OCI-LY1 (cell line): ENCODE measurements at regions not wholly inside any gene's neighbourhood (a gene's known extent, or its start where the extent isn't known, plus 50 kb on each side); places are given as distances from the start of the nearest gene placed in this dataset.

Experiments
- H2AFZ ChIP-seq: fragments of 200-600 bp; sonication (generic), shearing (Covaris generic); 2 replicates; pipeline ENCODE4 v1.6.0; 2014; ENCODE audit warnings: antibody characterized with exemption, mild to moderate bottlenecking, low read length
- H3F3A ChIP-seq: fragments of 200-600 bp; sonication (generic), shearing (Covaris generic); 2 replicates; pipeline ENCODE4 v1.6.0; 2014; ENCODE audit warnings: mild to moderate bottlenecking, antibody characterized with exemption, low read length, moderate library complexity; ENCODE audit not compliant: insufficient read depth
- H3K27ac ChIP-seq: fragments of 200-600 bp; sonication (generic); 2 replicates; pipeline ENCODE4 v1.5.1; 2014; ENCODE audit warnings: low read length, mixed run types, mild to moderate bottlenecking, low read depth; ENCODE audit not compliant: poor library complexity, severe bottlenecking
- H3K27me3 ChIP-seq: fragments of 200-600 bp; sonication (generic); 2 replicates; pipeline ENCODE4 v1.6.0; 2014; ENCODE audit warnings: antibody characterized with exemption, mild to moderate bottlenecking, low read length, moderate library complexity; ENCODE audit not compliant: insufficient read depth
- H3K36me3 ChIP-seq: fragments of 200-600 bp; sonication (generic); 2 replicates; pipeline ENCODE4 v1.6.1; 2014; ENCODE audit warnings: mild to moderate bottlenecking, antibody characterized with exemption, low read length, moderate library complexity, mixed read lengths; ENCODE audit not compliant: insufficient read depth
- H3K4me1 ChIP-seq: fragments of 200-600 bp; sonication (generic); 2 replicates; pipeline ENCODE4 v1.5.1; 2014; ENCODE audit warnings: mild to moderate bottlenecking, low read length, moderate library complexity; ENCODE audit not compliant: insufficient read depth, severe bottlenecking
- H3K4me2 ChIP-seq: fragments of 200-600 bp; sonication (generic), shearing (Covaris generic); 2 replicates; pipeline ENCODE4 v1.6.1; 2014; ENCODE audit warnings: low read length
- H3K4me3 ChIP-seq: fragments of 200-600 bp; sonication (generic); 2 replicates; pipeline ENCODE4 v1.5.1; 2014; ENCODE audit warnings: low read length, low read depth, mild to moderate bottlenecking, mixed read lengths; ENCODE audit not compliant: poor library complexity, severe bottlenecking
- H3K79me2 ChIP-seq: fragments of 200-600 bp; shearing (Covaris generic); 2 replicates; pipeline ENCODE4 v1.6.1; 2016; ENCODE audit warnings: mixed run types, low read length, mixed read lengths; ENCODE audit not compliant: insufficient read depth
- H3K9ac ChIP-seq: fragments of 200-600 bp; sonication (generic), shearing (Covaris generic); 2 replicates; pipeline ENCODE4 v1.6.1; 2014; ENCODE audit warnings: mild to moderate bottlenecking, low read length, mixed read lengths
- H3K9me2 ChIP-seq: fragments of 200-600 bp; sonication (generic), shearing (Covaris generic); 2 replicates; pipeline ENCODE4 v1.6.1; 2014; ENCODE audit warnings: low read depth, mild to moderate bottlenecking, low read length, mixed read lengths
- H3K9me3 ChIP-seq: fragments of 200-600 bp; shearing (Covaris generic); 2 replicates; pipeline ENCODE4 v1.6.1; 2014; ENCODE audit warnings: low read length, mixed read lengths
- H4K20me1 ChIP-seq: fragments of 200-600 bp; sonication (generic), shearing (Covaris generic); 2 replicates; pipeline ENCODE4 v1.6.0; 2016; ENCODE audit warnings: mild to moderate bottlenecking, low read length; ENCODE audit not compliant: insufficient read depth
- EZH2 ChIP-seq: fragments of 200-600 bp; sonication (generic), shearing (Covaris generic); IDR thresholded peaks from 2 replicates; pipeline ENCODE4 v1.8.0; 2017; ENCODE audit warnings: borderline replicate concordance, mixed run types, mild to moderate bottlenecking, antibody characterized with exemption, low read length, moderate library complexity, mixed read lengths
- TF ChIP-seq, protein P1 (sequence below): fragments of 200-600 bp; sonication (generic), shearing (Covaris generic); IDR thresholded peaks from 2 replicates; pipeline ENCODE4 v1.5.1; 2017; ENCODE audit warnings: mild to moderate bottlenecking, antibody characterized with exemption, low read length, moderate library complexity, mixed read lengths

- no peaks in the 10 kb centered on the region for H3K9me2 ChIP-seq
- H2AFZ ChIP-seq = peak overlapping the region; percentile 60
- 0 out of 2 replicates have a peak, but pooled peaks cover 2% of the 10 kb centered on the region for H3K9me3 ChIP-seq
- H3K27ac ChIP-seq = no peak overlapping the region
- H4K20me1 ChIP-seq = no peaks in the 10 kb centered on the region
- no peak overlapping the region for H3K4me2 ChIP-seq
- no peaks in the 10 kb centered on the region for H3F3A ChIP-seq
- no peaks in the 10 kb centered on the region for H3K27me3 ChIP-seq
- H3K9ac ChIP-seq = no peak overlapping the region
- no peaks in the 10 kb centered on the region for H3K36me3 ChIP-seq
- no peaks in the 10 kb centered on the region for H3K79me2 ChIP-seq
- H3K4me1 ChIP-seq = peaks cover 44% of the 10 kb centered on the region
- TF ChIP-seq, protein P1, sequence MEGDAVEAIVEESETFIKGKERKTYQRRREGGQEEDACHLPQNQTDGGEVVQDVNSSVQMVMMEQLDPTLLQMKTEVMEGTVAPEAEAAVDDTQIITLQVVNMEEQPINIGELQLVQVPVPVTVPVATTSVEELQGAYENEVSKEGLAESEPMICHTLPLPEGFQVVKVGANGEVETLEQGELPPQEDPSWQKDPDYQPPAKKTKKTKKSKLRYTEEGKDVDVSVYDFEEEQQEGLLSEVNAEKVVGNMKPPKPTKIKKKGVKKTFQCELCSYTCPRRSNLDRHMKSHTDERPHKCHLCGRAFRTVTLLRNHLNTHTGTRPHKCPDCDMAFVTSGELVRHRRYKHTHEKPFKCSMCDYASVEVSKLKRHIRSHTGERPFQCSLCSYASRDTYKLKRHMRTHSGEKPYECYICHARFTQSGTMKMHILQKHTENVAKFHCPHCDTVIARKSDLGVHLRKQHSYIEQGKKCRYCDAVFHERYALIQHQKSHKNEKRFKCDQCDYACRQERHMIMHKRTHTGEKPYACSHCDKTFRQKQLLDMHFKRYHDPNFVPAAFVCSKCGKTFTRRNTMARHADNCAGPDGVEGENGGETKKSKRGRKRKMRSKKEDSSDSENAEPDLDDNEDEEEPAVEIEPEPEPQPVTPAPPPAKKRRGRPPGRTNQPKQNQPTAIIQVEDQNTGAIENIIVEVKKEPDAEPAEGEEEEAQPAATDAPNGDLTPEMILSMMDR = no peak
- no peak for TF ChIP-seq EZH2
- no peak overlapping the region for H3K4me3 ChIP-seq
These were observed 519.9 kb downstream of the KCNJ3 start for GRCh38 chr2:155218292-155218924.

DNA sequence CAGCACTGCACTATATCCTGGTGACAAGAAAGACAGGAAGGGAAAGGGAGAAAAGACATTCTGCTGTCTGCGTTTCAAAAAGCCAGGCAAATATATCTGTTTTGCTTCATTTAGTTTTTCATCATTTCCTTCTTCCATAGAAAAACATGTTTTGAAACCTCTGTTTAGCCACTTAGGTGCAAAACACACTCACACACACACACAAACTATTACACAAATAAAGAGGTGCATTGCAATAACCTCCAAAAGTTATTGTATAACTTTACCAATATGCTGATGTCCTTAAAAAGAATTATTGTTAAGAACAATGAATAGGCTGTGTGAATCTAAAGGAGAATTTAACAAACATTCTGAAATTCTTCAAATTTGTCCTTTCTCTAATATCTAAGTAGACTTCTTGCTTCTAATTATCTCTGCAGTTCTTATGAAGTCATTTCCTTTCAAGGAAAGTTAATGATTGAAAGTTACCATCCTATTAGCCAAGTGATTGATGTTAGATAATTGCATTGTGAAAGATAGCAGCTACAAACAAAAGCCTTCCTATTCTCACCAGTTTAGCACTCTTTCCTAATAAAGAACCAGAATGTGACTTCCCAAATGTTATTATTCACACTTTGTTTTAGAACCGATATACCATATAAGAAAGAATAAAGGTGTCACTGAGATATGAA lies 516.7 kb downstream of the KCNJ3 start:
- Histone ChIP-seq H3K79me2 (no peaks in the 10 kb centered on the region), H3K4me3 (no peak overlapping the region), H3K9me3 (no peaks in the 10 kb centered on the region), H3K9me2 (no peaks in the 10 kb centered on the region), H3K27me3 (no peaks in the 10 kb centered on the region), H2AFZ (no peak overlapping the region), H3K4me1 (peaks cover 25% of the 10 kb centered on the region), H4K20me1 (no peaks in the 10 kb centered on the region), H3K36me3 (no peaks in the 10 kb centered on the region), H3F3A (no peaks in the 10 kb centered on the region), H3K27ac (no peak overlapping the region), H3K9ac (no peak overlapping the region), H3K4me2 (no peak overlapping the region)
- TF ChIP-seq EZH2 = no peak
- TF ChIP-seq, protein P1 = no peak

- Histone ChIP-seq H3K79me2 (no peaks in the 10 kb centered on the region), H3K27ac (no peak overlapping the region), H3K9ac (no peak overlapping the region), H3K27me3 (no peaks in the 10 kb centered on the region), H4K20me1 (no peaks in the 10 kb centered on the region), H3K4me3 (no peak overlapping the region), H3K9me3 (no peaks in the 10 kb centered on the region; the same call in 1 of the 2 replicates), H3K4me2 (no peak overlapping the region), H2AFZ (peak overlapping the region; percentile 92; the same call in 1 of the 2 replicates), H3K9me2 (no peaks in the 10 kb centered on the region), H3F3A (no peaks in the 10 kb centered on the region), H3K4me1 (peaks cover 13% of the 10 kb centered on the region), H3K36me3 (0 out of 2 replicates have a peak, but pooled peaks cover 4% of the 10 kb centered on the region)
- TF ChIP-seq, protein P1 = no peak
- TF ChIP-seq EZH2 = no peak
These were observed 511.4 kb downstream of the KCNJ3 start for GRCh38 chr2:155209696-155210450.
